Gastrocnemius medialis (tissue), 4 donors: ENCODE measurements at regions not wholly inside any gene's neighbourhood (a gene's known extent, or its start where the extent isn't known, plus 50 kb on each side); places are given as distances from the start of the nearest gene placed in this dataset.

Source experiments
- POLR2A ChIP-seq, 2 donors: fragments of 450-650 bp; IDR thresholded peaks; one replicate each; pipeline ENCODE4 v1.6.1; 2017; ENCODE audit warnings: antibody characterized with exemption in 2 of 2, mild to moderate bottlenecking in 2 of 2, moderate library complexity in 2 of 2
- TF ChIP-seq, protein P1 (sequence below), 5 experiments: fragments of 450-650 bp in 3 of 5; fragments of 200-600 bp in 2 of 5; sonication (generic) in 2 of 5; IDR thresholded peaks in 4 of 5; conservative IDR thresholded peaks in 1 of 5; 1 replicate in 4 of 5; 2 replicates in 1 of 5; pipeline ENCODE4 v1.5.1; 2016 to 2019; ENCODE audit warnings: antibody characterized with exemption in 5 of 5, mild to moderate bottlenecking in 3 of 5, moderate library complexity in 3 of 5

DNA sequence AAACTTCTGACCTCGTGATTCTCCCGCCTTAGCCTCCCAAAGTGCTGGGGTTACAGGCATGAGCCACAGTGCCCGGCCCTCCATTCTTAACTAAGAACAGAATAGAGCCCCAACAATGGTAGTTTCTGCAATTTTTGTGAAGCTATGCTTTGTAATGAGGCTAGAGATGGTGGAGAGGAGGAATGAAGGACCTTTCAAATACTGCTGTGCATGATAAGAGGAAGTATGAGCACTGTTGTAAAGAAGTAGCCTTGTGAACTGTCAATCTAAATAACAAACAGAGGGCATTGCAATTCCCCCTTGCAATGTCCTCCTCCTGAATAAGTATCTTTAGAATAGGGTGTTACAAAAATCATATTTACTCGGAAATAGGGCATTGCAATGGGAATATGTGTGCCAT is 70.2 kb downstream of the EVX1 start:
- TF ChIP-seq, protein P1, sequence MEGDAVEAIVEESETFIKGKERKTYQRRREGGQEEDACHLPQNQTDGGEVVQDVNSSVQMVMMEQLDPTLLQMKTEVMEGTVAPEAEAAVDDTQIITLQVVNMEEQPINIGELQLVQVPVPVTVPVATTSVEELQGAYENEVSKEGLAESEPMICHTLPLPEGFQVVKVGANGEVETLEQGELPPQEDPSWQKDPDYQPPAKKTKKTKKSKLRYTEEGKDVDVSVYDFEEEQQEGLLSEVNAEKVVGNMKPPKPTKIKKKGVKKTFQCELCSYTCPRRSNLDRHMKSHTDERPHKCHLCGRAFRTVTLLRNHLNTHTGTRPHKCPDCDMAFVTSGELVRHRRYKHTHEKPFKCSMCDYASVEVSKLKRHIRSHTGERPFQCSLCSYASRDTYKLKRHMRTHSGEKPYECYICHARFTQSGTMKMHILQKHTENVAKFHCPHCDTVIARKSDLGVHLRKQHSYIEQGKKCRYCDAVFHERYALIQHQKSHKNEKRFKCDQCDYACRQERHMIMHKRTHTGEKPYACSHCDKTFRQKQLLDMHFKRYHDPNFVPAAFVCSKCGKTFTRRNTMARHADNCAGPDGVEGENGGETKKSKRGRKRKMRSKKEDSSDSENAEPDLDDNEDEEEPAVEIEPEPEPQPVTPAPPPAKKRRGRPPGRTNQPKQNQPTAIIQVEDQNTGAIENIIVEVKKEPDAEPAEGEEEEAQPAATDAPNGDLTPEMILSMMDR (IDR thresholded peaks at IDR 0.05 in 4 of 5, conservative IDR thresholded peaks at IDR 0.05 in 1 of 5): no peak
- no peak for TF ChIP-seq POLR2A (IDR thresholded peaks at IDR 0.05)
